Peyer's patch (tissue), 4 donors: ENCODE measurements at regions not wholly inside any gene's neighbourhood (a gene's known extent, or its start where the extent isn't known, plus 50 kb on each side); places are given as distances from the start of the nearest gene placed in this dataset.
"Not testable (repeated sequence)": the region's sequence is repeated elsewhere in the genome, so short reads cannot be mapped to it uniquely, and the experiment has no call there.

Experiments
- POLR2A ChIP-seq, 2 donors: fragments of 450-650 bp; IDR thresholded peaks; one replicate each; pipeline ENCODE4 v1.5.1; 2017; ENCODE audit warnings: antibody characterized with exemption in 2 of 2, mild to moderate bottlenecking in 2 of 2, moderate library complexity in 2 of 2
- TF ChIP-seq, protein P1 (sequence below), 6 experiments: fragments of 450-650 bp in 4 of 6; fragments of 200-600 bp in 2 of 6; sonication (generic) in 1 of 6; IDR thresholded peaks; one replicate each; pipeline ENCODE4 v1.5.1; 2017 to 2019; ENCODE audit warnings: antibody characterized with exemption in 6 of 6, mild to moderate bottlenecking in 3 of 6, moderate library complexity in 1 of 6

DNA sequence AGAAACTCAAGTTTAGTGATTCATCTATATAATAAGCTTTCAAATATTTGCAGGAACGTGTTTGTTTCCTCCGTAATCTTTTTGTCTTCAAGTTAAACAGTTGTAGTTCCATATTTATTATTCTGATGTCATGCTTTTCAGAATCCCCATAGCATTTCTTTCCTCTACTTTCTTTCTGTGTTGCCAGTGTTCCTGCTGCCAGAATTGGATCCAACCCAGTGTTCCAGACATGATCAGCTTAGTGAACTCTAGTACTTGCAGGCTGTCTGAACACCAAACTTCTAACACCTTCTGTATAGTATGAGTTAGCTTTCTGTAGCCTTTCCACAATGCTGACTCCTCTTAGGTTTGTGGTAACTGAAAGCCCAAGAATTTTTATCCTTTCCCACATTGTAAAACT, 340.2 kb upstream of the FRG2C start:
- TF ChIP-seq, protein P1, sequence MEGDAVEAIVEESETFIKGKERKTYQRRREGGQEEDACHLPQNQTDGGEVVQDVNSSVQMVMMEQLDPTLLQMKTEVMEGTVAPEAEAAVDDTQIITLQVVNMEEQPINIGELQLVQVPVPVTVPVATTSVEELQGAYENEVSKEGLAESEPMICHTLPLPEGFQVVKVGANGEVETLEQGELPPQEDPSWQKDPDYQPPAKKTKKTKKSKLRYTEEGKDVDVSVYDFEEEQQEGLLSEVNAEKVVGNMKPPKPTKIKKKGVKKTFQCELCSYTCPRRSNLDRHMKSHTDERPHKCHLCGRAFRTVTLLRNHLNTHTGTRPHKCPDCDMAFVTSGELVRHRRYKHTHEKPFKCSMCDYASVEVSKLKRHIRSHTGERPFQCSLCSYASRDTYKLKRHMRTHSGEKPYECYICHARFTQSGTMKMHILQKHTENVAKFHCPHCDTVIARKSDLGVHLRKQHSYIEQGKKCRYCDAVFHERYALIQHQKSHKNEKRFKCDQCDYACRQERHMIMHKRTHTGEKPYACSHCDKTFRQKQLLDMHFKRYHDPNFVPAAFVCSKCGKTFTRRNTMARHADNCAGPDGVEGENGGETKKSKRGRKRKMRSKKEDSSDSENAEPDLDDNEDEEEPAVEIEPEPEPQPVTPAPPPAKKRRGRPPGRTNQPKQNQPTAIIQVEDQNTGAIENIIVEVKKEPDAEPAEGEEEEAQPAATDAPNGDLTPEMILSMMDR (IDR thresholded peaks at IDR 0.05): not testable (repeated sequence)
- TF ChIP-seq POLR2A (IDR thresholded peaks at IDR 0.05): not testable (repeated sequence)
